Panc1 (cell line): ENCODE measurements at regions not wholly inside any gene's neighbourhood (a gene's known extent, or its start where the extent isn't known, plus 50 kb on each side); places are given as distances from the start of the nearest gene placed in this dataset.

ENCODE experiments used
- CTCF ChIP-seq: fragments of 450-650 bp; IDR thresholded peaks from 2 replicates; pipeline ENCODE4 v1.5.1; 2017; ENCODE audit warnings: mild to moderate bottlenecking
- REST ChIP-seq, 2 experiments: IDR thresholded peaks; 2 replicates each; pipeline ENCODE4 v1.6.1; 2011 to 2012; ENCODE audit warnings: low read depth in 2 of 2, control low read depth in 1 of 2, low read length in 1 of 2, mild to moderate bottlenecking in 1 of 2, moderate library complexity in 1 of 2; ENCODE audit not compliant: insufficient read depth in 1 of 2
- SIN3A ChIP-seq: IDR thresholded peaks from 2 replicates; pipeline ENCODE4 v1.6.1; 2012; ENCODE audit warnings: low read depth, mild to moderate bottlenecking, low read length, moderate library complexity, borderline replicate concordance; ENCODE audit not compliant: insufficient read depth

GRCh38 chr2:183696028-183696427 lies 571.8 kb downstream of the NUP35 start:
- TF ChIP-seq CTCF (no peak), REST (IDR thresholded peaks at IDR 0.05; ENCODE audit: insufficient read depth in 1 of 2, low read depth in 2 of 2, low read length in 1 of 2) (no peak), SIN3A (no peak)
